SU-DHL-6 (cell line): ENCODE measurements at regions not wholly inside any gene's neighbourhood (a gene's known extent, or its start where the extent isn't known, plus 50 kb on each side); places are given as distances from the start of the nearest gene placed in this dataset.

Experiments
- EZH2phosphoT487 ChIP-seq: fragments of 200-600 bp; sonication (generic), shearing (Covaris generic); conservative IDR thresholded peaks from 2 replicates; pipeline ENCODE4 v1.6.1; 2018; ENCODE audit warnings: mild to moderate bottlenecking, antibody characterized with exemption, low read length, moderate library complexity, mixed read lengths
- TF ChIP-seq, protein P1 (sequence below): fragments of 200-600 bp; sonication (generic); IDR thresholded peaks from one replicate; pipeline ENCODE4 v1.5.1; 2017; ENCODE audit warnings: antibody characterized with exemption, mild to moderate bottlenecking, low read length, moderate library complexity; ENCODE audit not compliant: insufficient read depth, poor library complexity, severe bottlenecking

DNA sequence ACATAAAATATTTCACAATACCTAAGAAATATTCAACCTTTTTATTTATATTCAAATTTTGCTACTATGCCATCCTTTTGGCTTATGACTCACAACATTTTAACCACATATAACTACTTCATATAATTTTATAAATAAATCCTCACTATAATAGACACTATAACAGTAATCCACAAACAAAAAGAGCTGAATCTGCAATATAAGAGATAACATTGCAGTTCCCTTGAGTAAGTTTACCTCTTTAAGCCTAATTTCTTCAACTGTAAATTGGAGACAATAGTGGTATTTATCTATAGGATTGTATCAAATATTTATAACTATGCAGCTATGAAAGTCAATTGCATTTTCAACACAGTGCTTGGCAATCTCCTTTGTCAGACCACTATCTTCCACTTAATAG lies 1084.5 kb downstream of the NR2F1-AS1 start:
- TF ChIP-seq, protein P1, sequence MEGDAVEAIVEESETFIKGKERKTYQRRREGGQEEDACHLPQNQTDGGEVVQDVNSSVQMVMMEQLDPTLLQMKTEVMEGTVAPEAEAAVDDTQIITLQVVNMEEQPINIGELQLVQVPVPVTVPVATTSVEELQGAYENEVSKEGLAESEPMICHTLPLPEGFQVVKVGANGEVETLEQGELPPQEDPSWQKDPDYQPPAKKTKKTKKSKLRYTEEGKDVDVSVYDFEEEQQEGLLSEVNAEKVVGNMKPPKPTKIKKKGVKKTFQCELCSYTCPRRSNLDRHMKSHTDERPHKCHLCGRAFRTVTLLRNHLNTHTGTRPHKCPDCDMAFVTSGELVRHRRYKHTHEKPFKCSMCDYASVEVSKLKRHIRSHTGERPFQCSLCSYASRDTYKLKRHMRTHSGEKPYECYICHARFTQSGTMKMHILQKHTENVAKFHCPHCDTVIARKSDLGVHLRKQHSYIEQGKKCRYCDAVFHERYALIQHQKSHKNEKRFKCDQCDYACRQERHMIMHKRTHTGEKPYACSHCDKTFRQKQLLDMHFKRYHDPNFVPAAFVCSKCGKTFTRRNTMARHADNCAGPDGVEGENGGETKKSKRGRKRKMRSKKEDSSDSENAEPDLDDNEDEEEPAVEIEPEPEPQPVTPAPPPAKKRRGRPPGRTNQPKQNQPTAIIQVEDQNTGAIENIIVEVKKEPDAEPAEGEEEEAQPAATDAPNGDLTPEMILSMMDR: no peak
- no peak for TF ChIP-seq EZH2phosphoT487
